K562 (cell line): ENCODE measurements at regions not wholly inside any gene's neighbourhood (a gene's known extent, or its start where the extent isn't known, plus 50 kb on each side); places are given as distances from the start of the nearest gene placed in this dataset.

Experiments
- ATAC-seq: fragments of 200-7000 bp; cut with Tn5 transposase; 3 replicates; pipeline ENCODE4 v1.9.1; 2020; ENCODE audit warnings: moderate library complexity
- BruUV-seq: library from RNA; stranded (reverse); fragments of 400-500 nt; replicated peaks from 2 replicates; lab custom pipeline; 2021; lab: Mats Ljungman, UMichigan
- CTCF ChIA-PET: fragments of 300-600 bp; formaldehyde crosslinking; extraction: SDS; loops from one replicate; lab custom pipeline; 2021; ENCODE audit warnings: low intra/inter-chr PET ratio; lab: Yijun Ruan, JAX
- POLR2A ChIA-PET: fragments of 300-600, 350-650 bp; sonication (Branson Sonifier 250); formaldehyde crosslinking; extraction: SDS; loops from one replicate; lab custom pipeline; 2021; ENCODE audit warnings: antibody characterized with exemption, inconsistent platforms; lab: Yijun Ruan, JAX
- DNase-seq, 4 experiments: peaks; one replicate each; pipeline versions ENCODE4 v3.0.0 to v3.0.0-alpha.2; 2011 to 2018; ENCODE audit warnings: low spot score in 3 of 4, mixed read lengths in 3 of 4; ENCODE audit errors: extremely low read depth in 1 of 4
- FAIRE-seq: peaks from 2 replicates; lab custom pipeline; 2011; peaks lifted over from hg19 to GRCh38; lab: Jason Lieb, UNC
- H2AFZ ChIP-seq: 2 replicates; pipeline ENCODE4 v1.6.0; 2011; ENCODE audit warnings: low read depth, low read length, control low read depth, inconsistent platforms
- H3K27ac ChIP-seq: fragments of 200-600 bp; 3 replicates; pipeline ENCODE4 v1.8.0; 2011; ENCODE audit warnings: low read depth, mild to moderate bottlenecking, control low read depth, inconsistent platforms, low read length, moderate library complexity, mixed read lengths; ENCODE audit errors: extremely low read depth
- H3K27me3 ChIP-seq, 2 experiments: fragments of 300-600 bp in 1 of 2; 2 replicates in 1 of 2; 3 replicates in 1 of 2; pipeline versions ENCODE4 v1.6.0 to v1.8.0; 2011; ENCODE audit warnings: inconsistent platforms in 2 of 2, low read length in 2 of 2, mild to moderate bottlenecking in 1 of 2, mixed read lengths in 1 of 2, moderate library complexity in 1 of 2; ENCODE audit not compliant: control insufficient read depth in 2 of 2, insufficient read depth in 2 of 2
- H3K36me3 ChIP-seq: fragments of 300-600 bp; 3 replicates; pipeline ENCODE4 v1.8.0; 2011; ENCODE audit warnings: mild to moderate bottlenecking, low read length, inconsistent platforms; ENCODE audit not compliant: control insufficient read depth, insufficient read depth
- H3K4me1 ChIP-seq, 2 experiments: fragments of 200-600 bp in 1 of 2; replicated peaks in 1 of 2; 2 replicates in 1 of 2; 3 replicates in 1 of 2; pipeline versions ENCODE4 v1.5.1 to v1.8.0; 2011; ENCODE audit warnings: inconsistent platforms in 2 of 2, low read length in 2 of 2, mild to moderate bottlenecking in 1 of 2, mixed read lengths in 1 of 2, moderate library complexity in 1 of 2; ENCODE audit not compliant: control insufficient read depth in 2 of 2, insufficient read depth in 2 of 2
- H3K4me2 ChIP-seq: 2 replicates; pipeline ENCODE4 v1.6.1; 2011; ENCODE audit warnings: low read length, control low read depth, inconsistent platforms, mixed read lengths; ENCODE audit not compliant: insufficient read depth
- H3K4me3 ChIP-seq: fragments of 200-600 bp; sonication (generic), shearing (Covaris generic); 2 replicates; pipeline ENCODE4 v1.5.1; 2016; ENCODE audit warnings: control low read depth, inconsistent platforms
- H3K79me2 ChIP-seq: fragments of 200-600 bp; 3 replicates; pipeline ENCODE4 v1.8.0; 2011; ENCODE audit warnings: low read length, inconsistent platforms; ENCODE audit not compliant: control insufficient read depth, insufficient read depth
- H3K9ac ChIP-seq, 2 experiments: 2 replicates each; pipeline versions ENCODE4 v1.6.0 to v1.6.1; 2011; ENCODE audit warnings: low read depth in 2 of 2, low read length in 2 of 2, control low read depth in 1 of 2, inconsistent platforms in 1 of 2, mild to moderate bottlenecking in 1 of 2, mixed read lengths in 1 of 2; ENCODE audit not compliant: insufficient read depth in 1 of 2
- H3K9me1 ChIP-seq: one replicate; pipeline ENCODE4 v1.6.0; 2011; ENCODE audit warnings: inconsistent platforms, mild to moderate bottlenecking, low read length, moderate library complexity; ENCODE audit not compliant: control insufficient read depth, insufficient read depth
- H3K9me3 ChIP-seq: replicated peaks from 2 replicates; pipeline ENCODE4 v1.5.1; 2011; ENCODE audit warnings: low read depth, low read length, inconsistent platforms; ENCODE audit not compliant: control insufficient read depth, insufficient read depth
- H4K20me1 ChIP-seq: replicated peaks from 2 replicates; pipeline ENCODE4 v1.6.1; 2011; ENCODE audit warnings: low read length, inconsistent platforms, mixed read lengths; ENCODE audit not compliant: control insufficient read depth, insufficient read depth
- CCAR2 ChIP-seq: fragments of 200-400 bp; formaldehyde crosslinking; IDR thresholded peaks from 2 replicates; pipeline ENCODE4 v1.6.1; 2017; ENCODE audit warnings: mild to moderate bottlenecking, low read depth, low read length
- CHAMP1 ChIP-seq: fragments of 450-650 bp; IDR thresholded peaks from 2 replicates; pipeline ENCODE4 v1.6.1; 2016; ENCODE audit warnings: mild to moderate bottlenecking
- FOXJ3 ChIP-seq: sonication (generic); formaldehyde crosslinking; IDR thresholded peaks from 2 replicates; pipeline ENCODE4 v1.4.0; 2020; ENCODE audit warnings: mild to moderate bottlenecking, missing genetic modification reagents
- HDAC3 ChIP-seq: fragments of 450-650 bp; IDR thresholded peaks from 2 replicates; pipeline ENCODE4 v1.6.1; 2018; ENCODE audit warnings: borderline replicate concordance, mild to moderate bottlenecking, moderate library complexity; ENCODE audit not compliant: partially characterized antibody
- MBD2 ChIP-seq: sonication (generic); IDR thresholded peaks from 2 replicates; pipeline ENCODE4 v1.6.1; 2016; ENCODE audit warnings: low read depth, borderline replicate concordance
- NR1H2 ChIP-seq: sonication (generic); formaldehyde crosslinking; IDR thresholded peaks from 2 replicates; pipeline ENCODE4 v1.4.0; 2020; ENCODE audit warnings: mild to moderate bottlenecking, missing genetic modification reagents
- NR2C2 ChIP-seq, 2 experiments: fragments of 200-800 bp in 1 of 2; sonication (Bioruptor generic) in 1 of 2; sonication (generic) in 1 of 2; formaldehyde crosslinking in 1 of 2; IDR thresholded peaks; 2 replicates each; pipeline versions ENCODE4 v1.6.1 to v1.8.0; 2016 to 2022; ENCODE audit warnings: mild to moderate bottlenecking in 1 of 2, missing compliant biosample characterization in 1 of 2, missing genetic modification characterization in 1 of 2, missing genetic modification reagents in 1 of 2
- POLR2A ChIP-seq: fragments of 450-650 bp; conservative IDR thresholded peaks from 2 replicates; pipeline ENCODE4 v1.6.1; 2016
- PRMT5 ChIP-seq: sonication (generic); formaldehyde crosslinking; IDR thresholded peaks from 2 replicates; pipeline ENCODE4 v1.5.0; 2020; ENCODE audit warnings: missing genetic modification reagents
- SMARCC2 ChIP-seq: fragments of 450-650 bp; IDR thresholded peaks from 2 replicates; pipeline ENCODE4 v1.6.1; 2017; ENCODE audit warnings: antibody characterized with exemption, moderate library complexity, mild to moderate bottlenecking, low read depth
- SNIP1 ChIP-seq: fragments of 450-650 bp; IDR thresholded peaks from 2 replicates; pipeline ENCODE4 v1.7.1; 2017; ENCODE audit warnings: low read depth, mild to moderate bottlenecking
- ZBTB17 ChIP-seq: fragments of 450-650 bp; formaldehyde crosslinking; IDR thresholded peaks from 2 replicates; pipeline ENCODE4 v1.4.0; 2020; ENCODE audit warnings: mild to moderate bottlenecking
- ZNF239 ChIP-seq: fragments of 250-450 bp; sonication (Bioruptor Pico); IDR thresholded peaks from 2 replicates; pipeline ENCODE4 v1.4.0; 2020; ENCODE audit warnings: mild to moderate bottlenecking
- in situ Hi-C: fragments of 300-500 bp; cut with MboI; formaldehyde crosslinking; loops from 4 replicates; pipeline ENCODE4 v1.15.0; 2018; ENCODE audit warnings: inconsistent platforms, mixed read lengths
- intact Hi-C: fragments of 100-400 bp; cut with micrococcal nuclease; formaldehyde crosslinking; loops from 2 replicates; pipeline ENCODE4 v1.14.2; 2022
- TF ChIP-seq, protein P1 (sequence below): fragments of 250-450 bp; sonication (Bioruptor Pico); IDR thresholded peaks from 2 replicates; pipeline ENCODE4 v1.5.0; 2020; ENCODE audit warnings: mild to moderate bottlenecking
- TF ChIP-seq, protein P2 (sequence below): sonication (generic); formaldehyde crosslinking; IDR thresholded peaks from 2 replicates; pipeline ENCODE4 v1.8.0; 2022; ENCODE audit warnings: mild to moderate bottlenecking, missing genetic modification reagents

- TF ChIP-seq, protein P1, sequence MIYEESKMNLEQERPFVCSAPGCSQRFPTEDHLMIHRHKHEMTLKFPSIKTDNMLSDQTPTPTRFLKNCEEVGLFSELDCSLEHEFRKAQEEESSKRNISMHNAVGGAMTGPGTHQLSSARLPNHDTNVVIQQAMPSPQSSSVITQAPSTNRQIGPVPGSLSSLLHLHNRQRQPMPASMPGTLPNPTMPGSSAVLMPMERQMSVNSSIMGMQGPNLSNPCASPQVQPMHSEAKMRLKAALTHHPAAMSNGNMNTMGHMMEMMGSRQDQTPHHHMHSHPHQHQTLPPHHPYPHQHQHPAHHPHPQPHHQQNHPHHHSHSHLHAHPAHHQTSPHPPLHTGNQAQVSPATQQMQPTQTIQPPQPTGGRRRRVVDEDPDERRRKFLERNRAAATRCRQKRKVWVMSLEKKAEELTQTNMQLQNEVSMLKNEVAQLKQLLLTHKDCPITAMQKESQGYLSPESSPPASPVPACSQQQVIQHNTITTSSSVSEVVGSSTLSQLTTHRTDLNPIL (CRISPR knock-in tag) = no peak
- TF ChIP-seq NR2C2 (CRISPR knock-in tag; IDR thresholded peaks at IDR 0.05) (no peak), NR2C2 (tag; IDR thresholded peaks at IDR 0.05) (no peak), MBD2 (no peak), POLR2A (no peak)
These were observed 428.2 kb downstream of the ANXA1 start (continued) for GRCh38 chr9:73579823-73580222.

DNA sequence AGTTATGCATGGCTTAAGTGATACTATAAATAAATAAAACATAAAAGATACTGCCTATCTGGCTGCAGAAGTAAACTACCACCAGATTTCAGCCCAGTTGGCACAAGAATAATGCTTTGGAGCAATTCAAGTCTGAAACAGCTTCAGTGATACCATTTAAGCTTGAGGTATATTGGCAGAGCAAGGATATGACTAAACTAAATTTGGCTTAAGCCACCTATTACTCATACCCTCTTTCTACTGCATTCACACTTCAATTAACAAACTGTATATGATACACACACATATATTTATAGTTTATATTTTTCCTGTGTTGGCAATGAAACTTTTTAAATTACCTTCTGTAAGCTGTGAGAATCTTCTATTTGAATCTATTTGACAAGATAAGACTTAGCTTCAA lies 431.9 kb downstream of the ANXA1 start:
- intact Hi-C loops = no loop called here

More for the DNA sequence above, 431.9 kb downstream of the ANXA1 start:
- DNase-seq (no peak), ATAC-seq (no peak), FAIRE-seq (no peak)
- Histone ChIP-seq H2AFZ (no peak overlapping the region), H3K9ac (no peak overlapping the region), H3K27me3 (no peaks in the 10 kb centered on the region), H3K36me3 (no peaks in the 10 kb centered on the region), H3K79me2 (no peaks in the 10 kb centered on the region), H3K4me3 (no peak overlapping the region), H3K27ac (no peak overlapping the region), H4K20me1 (no peaks in the 10 kb centered on the region), H3K9me3 (no peaks in the 10 kb centered on the region), H3K4me2 (no peak overlapping the region), H3K9me1 (no peaks in the 10 kb centered on the region), H3K4me1 (no peaks in the 10 kb centered on the region)
- BruUV-seq = no TSS peak
- POLR2A ChIA-PET = no interaction called here
- TF ChIP-seq ZNF239 (CRISPR knock-in tag) = no peak
- no peak for TF ChIP-seq ZBTB17
- no peak for TF ChIP-seq SNIP1
- no peak for TF ChIP-seq PRMT5 (CRISPR knock-in tag)
- TF ChIP-seq SMARCC2 = no peak
- no peak for TF ChIP-seq NR1H2
- TF ChIP-seq, protein P2, sequence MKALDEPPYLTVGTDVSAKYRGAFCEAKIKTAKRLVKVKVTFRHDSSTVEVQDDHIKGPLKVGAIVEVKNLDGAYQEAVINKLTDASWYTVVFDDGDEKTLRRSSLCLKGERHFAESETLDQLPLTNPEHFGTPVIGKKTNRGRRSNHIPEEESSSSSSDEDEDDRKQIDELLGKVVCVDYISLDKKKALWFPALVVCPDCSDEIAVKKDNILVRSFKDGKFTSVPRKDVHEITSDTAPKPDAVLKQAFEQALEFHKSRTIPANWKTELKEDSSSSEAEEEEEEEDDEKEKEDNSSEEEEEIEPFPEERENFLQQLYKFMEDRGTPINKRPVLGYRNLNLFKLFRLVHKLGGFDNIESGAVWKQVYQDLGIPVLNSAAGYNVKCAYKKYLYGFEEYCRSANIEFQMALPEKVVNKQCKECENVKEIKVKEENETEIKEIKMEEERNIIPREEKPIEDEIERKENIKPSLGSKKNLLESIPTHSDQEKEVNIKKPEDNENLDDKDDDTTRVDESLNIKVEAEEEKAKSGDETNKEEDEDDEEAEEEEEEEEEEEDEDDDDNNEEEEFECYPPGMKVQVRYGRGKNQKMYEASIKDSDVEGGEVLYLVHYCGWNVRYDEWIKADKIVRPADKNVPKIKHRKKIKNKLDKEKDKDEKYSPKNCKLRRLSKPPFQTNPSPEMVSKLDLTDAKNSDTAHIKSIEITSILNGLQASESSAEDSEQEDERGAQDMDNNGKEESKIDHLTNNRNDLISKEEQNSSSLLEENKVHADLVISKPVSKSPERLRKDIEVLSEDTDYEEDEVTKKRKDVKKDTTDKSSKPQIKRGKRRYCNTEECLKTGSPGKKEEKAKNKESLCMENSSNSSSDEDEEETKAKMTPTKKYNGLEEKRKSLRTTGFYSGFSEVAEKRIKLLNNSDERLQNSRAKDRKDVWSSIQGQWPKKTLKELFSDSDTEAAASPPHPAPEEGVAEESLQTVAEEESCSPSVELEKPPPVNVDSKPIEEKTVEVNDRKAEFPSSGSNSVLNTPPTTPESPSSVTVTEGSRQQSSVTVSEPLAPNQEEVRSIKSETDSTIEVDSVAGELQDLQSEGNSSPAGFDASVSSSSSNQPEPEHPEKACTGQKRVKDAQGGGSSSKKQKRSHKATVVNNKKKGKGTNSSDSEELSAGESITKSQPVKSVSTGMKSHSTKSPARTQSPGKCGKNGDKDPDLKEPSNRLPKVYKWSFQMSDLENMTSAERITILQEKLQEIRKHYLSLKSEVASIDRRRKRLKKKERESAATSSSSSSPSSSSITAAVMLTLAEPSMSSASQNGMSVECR (CRISPR knock-in tag) = no peak
- no peak for TF ChIP-seq HDAC3
- TF ChIP-seq CHAMP1 = no peak
- no peak for TF ChIP-seq CCAR2
- TF ChIP-seq FOXJ3 (CRISPR knock-in tag) = no peak
- in situ Hi-C loops = no loop called here
- CTCF ChIA-PET = no interaction called here
